GM18858 (cell line): ENCODE measurements at regions not wholly inside any gene's neighbourhood (a gene's known extent, or its start where the extent isn't known, plus 50 kb on each side); places are given as distances from the start of the nearest gene placed in this dataset.

Experiments used
- ATAC-seq: cut with Tn5 transposase; IDR thresholded peaks from one replicate; pipeline ENCODE4 v1.9.1; 2021; ENCODE audit not compliant: unreplicated experiment

GRCh38 chr11:45597097-45597496 is 68.3 kb downstream of the CHST1 start:
- no peak for ATAC-seq

GRCh38 chr11:45596571-45596970 is 68.9 kb downstream of the CHST1 start:
- no peak for ATAC-seq

- ATAC-seq = no peak
Measured at GRCh38 chr11:45593992-45594391, 71.4 kb downstream of the CHST1 start.

GRCh38 chr11:45592636-45593035 is 72.8 kb downstream of the CHST1 start:
- no peak for ATAC-seq

- no peak for ATAC-seq
Measured at GRCh38 chr11:45590743-45591142, 74.7 kb downstream of the CHST1 start.

GRCh38 chr11:45585205-45585604 is 80.2 kb downstream of the CHST1 start:
- no peak for ATAC-seq

GRCh38 chr11:45583981-45584566 is 81.3 kb downstream of the CHST1 start:
- ATAC-seq = no peak

- no peak for ATAC-seq
Measured at GRCh38 chr11:45580399-45580798, 85.0 kb downstream of the CHST1 start.

GRCh38 chr11:45578316-45578715 is 87.1 kb downstream of the CHST1 start:
- no peak for ATAC-seq

GRCh38 chr11:45577752-45578151 is 87.7 kb downstream of the CHST1 start:
- no peak for ATAC-seq

- no peak for ATAC-seq
Measured at GRCh38 chr11:45576461-45577215, 88.8 kb downstream of the CHST1 start.

GRCh38 chr11:45573728-45574127 is 91.7 kb downstream of the CHST1 start:
- ATAC-seq = no peak

- no peak for ATAC-seq
Measured at GRCh38 chr11:45572354-45573123, 92.9 kb downstream of the CHST1 start.

- no peak for ATAC-seq
Measured at GRCh38 chr11:45569776-45570175, 95.6 kb downstream of the CHST1 start.

GRCh38 chr11:45568049-45568448 is 97.4 kb downstream of the CHST1 start:
- ATAC-seq = no peak

GRCh38 chr11:45565446-45565988 is 99.9 kb downstream of the CHST1 start:
- ATAC-seq = no peak

- ATAC-seq = no peak
Measured at GRCh38 chr11:45563810-45564209, 101.6 kb downstream of the CHST1 start.

GRCh38 chr11:45563171-45563570 is 102.3 kb downstream of the CHST1 start:
- no peak for ATAC-seq

GRCh38 chr11:45560913-45561281 is 104.5 kb downstream of the CHST1 start:
- no peak for ATAC-seq

- no peak for ATAC-seq
Measured at GRCh38 chr11:45560155-45560912, 105.1 kb downstream of the CHST1 start.
